HK-2 (cell line): ENCODE measurements at regions not wholly inside any gene's neighbourhood (a gene's known extent, or its start where the extent isn't known, plus 50 kb on each side); places are given as distances from the start of the nearest gene placed in this dataset.
"Not testable (repeated sequence)": the region's sequence is repeated elsewhere in the genome, so short reads cannot be mapped to it uniquely, and the experiment has no call there.

Experiments used
- DNase-seq: peaks from one replicate; pipeline ENCODE4 v3.0.0-alpha.2; 2018; ENCODE audit not compliant: unreplicated experiment

DNA sequence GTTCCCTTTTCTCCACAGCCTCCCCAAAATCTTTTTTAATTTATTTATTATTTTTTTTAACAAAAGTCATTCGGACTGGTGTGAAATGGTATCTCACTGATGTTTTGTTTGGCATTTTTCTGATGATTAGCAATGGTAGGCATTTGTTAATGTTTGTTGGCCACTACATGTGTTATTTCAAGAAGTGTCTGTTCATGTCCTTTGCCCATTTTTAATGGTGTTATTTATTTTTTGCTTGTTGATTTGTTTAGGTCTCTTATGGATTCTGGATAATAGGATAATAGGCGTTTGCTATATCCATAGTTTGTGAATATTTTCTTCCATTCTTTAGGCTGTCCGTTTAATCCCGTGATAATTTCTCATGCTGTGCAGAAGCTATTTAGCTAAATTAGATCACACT, 596.5 kb upstream of the DEFB115 start:
- not testable (repeated sequence) for DNase-seq

DNA sequence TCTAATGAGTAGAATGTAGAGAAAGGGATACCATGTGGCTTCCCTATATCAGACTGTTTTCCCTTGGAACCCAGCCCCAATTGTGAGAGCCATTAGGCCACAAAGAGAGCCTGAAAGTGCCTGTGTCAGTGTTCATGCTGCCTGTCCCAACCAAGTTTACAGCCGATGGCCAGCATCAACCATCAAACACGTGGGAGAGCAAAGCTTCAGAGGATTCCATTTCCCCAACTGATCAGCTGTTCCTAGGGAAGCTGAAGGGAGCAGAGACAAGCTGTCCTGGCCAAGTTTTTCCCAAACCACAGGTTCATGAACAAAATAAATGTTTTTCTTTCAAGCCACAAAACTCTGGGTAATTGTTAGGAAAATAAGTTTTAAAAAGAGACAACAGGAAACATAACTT, 589.0 kb upstream of the DEFB115 start:
- DNase-seq: not testable (repeated sequence)

DNA sequence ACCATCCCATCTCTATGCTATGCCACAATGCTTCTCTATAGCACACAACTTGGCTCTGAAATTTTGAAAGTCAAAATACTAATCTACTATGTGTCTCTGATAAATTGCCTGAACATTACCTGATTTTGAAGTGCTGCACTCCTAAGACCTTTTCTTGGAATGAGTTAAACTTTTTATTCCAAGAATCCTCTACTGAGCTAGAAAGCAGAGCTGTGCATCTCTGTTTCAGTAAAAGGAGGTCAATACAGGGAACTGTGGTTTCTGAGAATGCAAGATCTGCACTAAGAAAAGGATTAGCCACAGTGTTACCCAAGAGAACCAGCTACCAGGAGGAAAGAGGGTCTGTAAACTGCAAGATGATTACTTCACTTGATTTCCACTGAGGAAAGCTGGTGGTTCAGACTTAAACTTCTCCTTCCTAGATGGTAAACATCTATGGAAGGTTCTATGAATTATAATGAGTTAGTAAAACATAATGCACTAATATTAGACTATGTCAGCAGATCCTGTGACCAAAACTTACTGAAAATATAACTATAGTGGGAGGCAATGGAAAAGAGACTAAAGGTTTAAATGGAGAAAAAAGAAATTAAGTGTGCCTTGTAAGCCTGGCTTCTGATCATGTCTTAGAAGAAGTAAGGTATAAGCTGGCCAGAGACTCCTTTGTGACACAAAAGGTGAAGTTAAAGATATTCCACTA, 588.0 kb upstream of the DEFB115 start:
- DNase-seq: not testable (repeated sequence)

DNA sequence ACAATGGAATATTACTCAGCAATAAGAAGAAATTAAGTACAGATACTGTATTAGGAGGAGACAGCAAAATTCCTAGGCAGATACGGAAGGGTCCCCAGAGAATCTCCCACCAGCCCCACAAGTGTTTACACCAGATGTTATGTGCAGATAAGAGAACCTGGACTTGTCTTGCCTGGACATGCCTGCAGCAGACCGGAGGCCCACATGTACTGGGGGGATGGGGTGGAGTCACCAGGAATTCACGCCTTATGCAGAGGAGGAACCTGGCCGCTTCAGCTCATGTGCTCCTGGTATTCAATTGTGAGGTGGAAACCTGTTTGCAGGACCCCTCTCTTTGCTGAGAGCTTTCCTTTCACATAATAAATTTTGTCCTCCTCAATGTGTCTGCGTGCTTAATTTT, 586.3 kb upstream of the DEFB115 start:
- not testable (repeated sequence) for DNase-seq

DNA sequence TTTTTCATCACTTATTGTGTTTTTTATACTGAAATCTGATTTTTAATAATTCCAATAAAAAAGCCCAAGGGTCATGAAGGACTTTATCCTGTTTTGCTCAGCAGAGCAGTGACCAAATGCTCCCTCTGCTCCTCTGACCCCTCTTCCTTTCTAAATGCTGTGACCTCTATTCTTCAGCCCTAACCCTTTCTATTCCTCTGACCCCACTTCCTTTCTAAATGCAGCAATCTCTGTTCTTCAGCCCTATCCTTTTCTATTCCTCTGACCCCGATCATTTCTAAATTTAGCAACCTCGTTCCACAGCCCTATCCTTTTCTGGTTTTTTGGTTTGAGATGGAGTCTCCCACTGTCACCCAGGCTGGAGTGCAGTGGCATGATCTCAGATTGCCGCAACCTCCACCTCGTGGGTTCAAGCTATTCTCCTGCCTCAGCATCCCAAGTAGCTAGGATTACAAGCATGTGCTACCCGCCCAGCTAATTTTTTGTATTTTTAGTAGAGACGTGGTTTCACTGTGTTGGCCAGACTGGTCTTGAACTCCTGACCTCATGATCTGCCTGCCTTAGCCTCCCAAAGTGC, 581.4 kb upstream of the DEFB115 start:
- not testable (repeated sequence) for DNase-seq

DNA sequence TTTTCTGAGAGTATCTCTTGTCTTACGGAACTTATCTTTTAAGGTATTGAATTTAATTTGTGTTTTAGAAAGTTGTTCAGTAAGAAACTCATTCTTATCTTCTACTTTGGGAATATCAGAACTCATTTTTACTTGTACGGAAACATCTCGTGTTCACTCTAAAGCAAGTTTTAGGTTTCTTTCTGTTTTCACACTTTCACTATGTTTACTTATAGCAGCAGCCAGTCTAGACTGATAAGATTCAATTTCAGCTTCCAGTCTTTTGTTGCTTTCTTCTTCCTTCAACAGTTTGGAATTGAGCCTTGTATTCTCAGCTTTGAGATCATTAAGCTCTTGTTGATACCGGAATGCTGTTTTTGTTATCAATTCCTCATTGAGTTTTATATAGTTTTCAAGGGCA, 575.2 kb upstream of the DEFB115 start:
- not testable (repeated sequence) for DNase-seq

DNA sequence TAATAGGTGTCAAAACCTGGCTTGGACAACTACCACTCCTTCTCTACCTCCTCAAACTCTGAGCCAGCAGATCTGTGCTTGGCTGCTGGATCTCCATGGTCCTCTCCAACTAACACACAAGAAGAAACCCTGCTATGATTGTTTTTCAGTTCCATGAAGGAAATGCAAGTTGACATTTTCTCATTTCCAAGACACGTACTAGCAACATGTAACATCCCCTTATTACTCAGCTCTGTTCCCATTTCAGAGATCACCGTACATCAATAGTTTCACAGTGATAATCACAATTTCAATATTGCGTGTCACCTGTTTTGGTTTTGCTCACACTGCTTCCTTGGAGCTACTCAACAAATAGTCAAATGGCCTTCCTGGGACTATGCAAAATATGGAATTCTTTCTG, 544.6 kb upstream of the DEFB115 start:
- not testable (repeated sequence) for DNase-seq

DNA sequence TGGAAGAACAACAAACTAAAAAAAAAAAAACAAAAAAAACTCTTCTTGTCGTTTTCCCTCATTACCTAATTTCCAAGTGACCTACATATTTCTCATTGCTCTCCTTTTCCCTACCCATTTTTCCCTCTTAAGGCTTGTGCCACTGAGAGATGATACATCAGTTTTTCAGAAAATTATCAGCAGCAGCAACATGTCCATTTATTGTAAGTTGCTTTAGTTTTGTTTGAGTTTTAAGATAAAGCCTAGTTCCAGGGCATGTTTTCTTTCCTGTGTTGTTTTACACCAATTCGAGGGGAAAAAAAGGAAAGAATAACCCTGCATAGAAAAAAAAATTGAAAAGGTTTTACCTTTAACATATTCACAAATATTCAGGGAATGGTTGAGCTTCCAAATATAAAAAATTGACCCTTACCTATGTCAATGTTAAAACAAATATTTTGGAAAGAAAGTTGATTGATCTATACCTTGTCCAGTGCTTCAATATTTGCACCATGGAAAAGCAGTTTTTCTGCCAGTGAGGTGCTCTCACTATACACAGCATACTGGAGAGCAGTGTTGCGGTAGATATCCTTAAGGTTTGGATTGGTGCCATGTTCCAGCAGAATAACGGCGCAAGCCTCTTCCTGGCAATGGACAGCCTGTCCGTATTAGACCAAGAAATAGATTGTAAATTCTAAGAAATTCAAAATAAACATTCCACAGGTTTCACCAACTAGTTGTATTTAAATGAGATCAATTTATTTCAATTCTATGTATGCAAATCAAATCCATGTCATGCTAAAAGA, 537.9 kb upstream of the DEFB115 start:
- not testable (repeated sequence) for DNase-seq

DNA sequence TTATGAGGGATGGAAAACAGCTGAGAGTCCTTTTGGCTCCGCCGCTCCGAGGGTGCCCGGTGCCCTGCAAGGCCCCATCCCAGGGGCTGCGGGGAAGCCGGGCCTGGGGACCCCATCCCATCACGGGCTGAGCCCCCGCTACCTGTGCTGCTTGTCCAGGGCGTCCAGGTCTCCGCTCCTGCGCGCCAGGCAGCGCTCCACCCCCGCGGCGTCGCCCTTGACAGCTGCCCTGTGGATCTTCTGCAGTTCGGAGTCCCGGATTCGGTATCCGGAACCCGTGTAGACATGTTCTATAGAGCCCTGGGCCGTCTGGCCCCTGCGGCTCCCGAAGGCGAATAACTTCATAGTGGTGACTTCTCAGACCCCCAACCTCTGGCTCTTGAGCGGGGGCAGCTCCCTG, 534.0 kb upstream of the DEFB115 start:
- not testable (repeated sequence) for DNase-seq

DNA sequence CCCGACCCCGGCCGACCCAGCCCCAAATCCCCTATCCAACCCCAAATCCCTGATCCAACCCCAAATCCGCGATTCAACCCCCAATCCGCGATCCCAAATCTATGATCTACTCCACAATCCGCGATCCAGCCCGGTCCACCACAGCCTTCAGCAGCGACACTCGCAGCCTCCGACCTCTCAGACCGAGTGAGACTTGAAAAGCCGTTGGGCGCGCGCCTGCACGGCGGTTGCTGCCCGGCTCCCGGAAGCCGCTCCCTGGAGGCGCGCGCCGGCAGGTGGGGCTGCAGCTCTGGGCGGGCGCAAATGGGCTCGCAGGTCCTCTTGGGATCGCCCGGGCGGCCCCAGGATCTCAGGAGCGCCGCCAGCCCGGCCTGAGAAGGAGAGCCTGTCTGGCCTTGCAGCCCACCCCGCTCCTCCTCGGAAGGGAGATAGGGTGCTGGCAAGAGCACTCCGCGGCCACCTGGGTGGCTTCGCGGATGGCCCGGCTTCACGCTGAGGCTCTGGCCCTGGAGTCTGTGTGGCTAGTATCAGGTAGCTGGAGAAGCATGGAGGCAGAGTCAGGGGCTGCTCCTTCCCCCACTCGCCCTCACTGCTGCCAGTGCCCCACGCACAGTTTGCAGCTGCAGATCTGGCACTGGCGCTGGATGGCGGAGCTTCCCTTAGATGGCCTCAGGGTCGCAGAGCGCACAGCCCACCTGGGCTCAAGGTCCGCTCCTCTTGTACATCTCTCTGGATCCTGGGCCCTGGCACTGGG, 533.4 kb upstream of the DEFB115 start:
- DNase-seq: peak; percentile 55

DNA sequence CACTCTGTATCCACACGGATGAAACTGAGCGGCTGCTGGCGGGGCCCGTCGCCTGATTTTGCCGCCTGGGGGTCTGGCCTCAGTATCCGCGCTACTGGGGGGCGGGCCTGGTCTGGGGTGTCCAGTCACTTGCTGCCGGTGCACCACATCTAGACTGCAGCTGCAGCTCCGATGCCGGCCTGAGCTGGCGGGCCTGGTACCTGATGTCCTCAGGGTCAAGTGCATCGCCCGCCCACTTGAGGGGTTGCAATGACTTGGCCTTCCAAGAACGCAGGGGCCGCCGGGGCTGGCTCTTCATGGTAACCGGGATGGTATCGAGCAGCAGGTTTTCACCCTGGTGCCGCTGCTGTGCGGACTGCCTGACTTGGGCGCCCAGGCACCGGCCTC, 532.8 kb upstream of the DEFB115 start:
- DNase-seq: not testable (repeated sequence)

DNA sequence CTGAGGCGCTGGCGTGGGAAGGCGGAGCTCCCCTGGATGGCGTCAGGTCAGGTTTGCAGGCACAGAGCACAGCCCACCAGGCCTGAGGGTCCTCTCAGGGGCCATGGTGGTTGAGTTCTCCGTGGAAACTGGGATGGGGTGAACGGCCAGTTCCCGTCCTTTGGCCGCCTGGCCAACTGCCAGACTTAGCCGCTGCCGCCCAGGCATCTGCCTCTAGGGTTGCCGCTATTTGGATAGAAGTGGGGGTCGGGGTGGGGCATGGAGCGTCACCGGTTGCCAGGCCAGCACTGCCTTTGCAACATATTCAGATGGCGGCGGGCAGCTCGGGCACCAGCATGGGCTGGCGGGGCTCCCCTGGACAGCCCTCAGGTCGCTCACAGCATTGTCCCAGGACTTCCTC, 532.3 kb upstream of the DEFB115 start:
- not testable (repeated sequence) for DNase-seq

DNA sequence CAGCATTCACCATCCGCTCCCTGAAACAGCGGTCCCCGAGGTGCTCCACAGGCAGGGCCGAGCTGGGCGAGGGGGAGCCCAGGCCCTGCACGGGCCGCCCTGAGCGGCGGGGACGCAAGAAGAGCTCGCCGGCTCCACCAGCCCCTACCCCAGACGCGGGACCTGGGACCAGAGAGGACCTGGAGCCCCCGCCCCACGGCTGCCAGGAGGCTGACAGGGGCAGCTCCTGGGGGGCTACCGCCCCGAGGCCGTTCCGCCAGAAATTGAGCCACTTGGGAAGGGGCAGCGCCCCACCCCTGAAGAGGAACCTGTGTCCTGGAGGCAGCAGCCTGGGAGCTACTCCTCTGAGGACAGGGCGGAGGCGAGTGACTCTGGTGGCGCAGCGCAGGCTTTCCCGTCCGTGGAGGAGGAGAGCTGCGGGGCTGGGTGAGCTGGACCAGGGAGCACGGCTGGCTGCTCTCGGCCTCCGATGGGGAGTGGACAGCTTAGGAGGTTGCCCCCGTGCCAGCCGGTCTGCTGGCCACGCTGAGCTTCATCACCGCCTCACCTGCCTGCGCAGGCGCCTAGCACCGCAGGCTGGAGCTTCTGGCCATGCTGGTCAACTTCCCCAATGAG, 529.1 kb upstream of the DEFB115 start:
- not testable (repeated sequence) for DNase-seq
